SKM-1 (cell line): ENCODE measurements at regions not wholly inside any gene's neighbourhood (a gene's known extent, or its start where the extent isn't known, plus 50 kb on each side); places are given as distances from the start of the nearest gene placed in this dataset.
"Not testable (repeated sequence)": the region's sequence is repeated elsewhere in the genome, so short reads cannot be mapped to it uniquely, and the experiment has no call there.

Source experiments
- DNase-seq: peaks from one replicate; lab custom pipeline; 2025; ENCODE audit not compliant: unreplicated experiment; lab: John Stamatoyannopoulos, UW

GRCh38 chr3:3476669-3477068, 297.2 kb upstream of the CRBN start:
- no peak for DNase-seq

- no peak for DNase-seq
Observed at GRCh38 chr3:3468596-3468995, 289.1 kb upstream of the CRBN start.

GRCh38 chr3:3464131-3464530, 284.6 kb upstream of the CRBN start:
- DNase-seq: no peak

- DNase-seq: no peak
Observed at GRCh38 chr3:3461317-3461716, 281.8 kb upstream of the CRBN start.

GRCh38 chr3:3448468-3448867, 269.0 kb upstream of the CRBN start:
- DNase-seq: no peak

- DNase-seq: no peak
Observed at GRCh38 chr3:3447641-3448040, 268.1 kb upstream of the CRBN start.

- no peak for DNase-seq
Observed at GRCh38 chr3:3446251-3446650, 266.8 kb upstream of the CRBN start.

- DNase-seq: no peak
Observed at GRCh38 chr3:3443482-3443881, 264.0 kb upstream of the CRBN start.

- no peak for DNase-seq
Observed at GRCh38 chr3:3433711-3434110, 254.2 kb upstream of the CRBN start.

- DNase-seq: no peak
Observed at GRCh38 chr3:3429841-3430240, 250.3 kb upstream of the CRBN start.

GRCh38 chr3:3407707-3408106, 228.2 kb upstream of the CRBN start:
- DNase-seq: not testable (repeated sequence)

- no peak for DNase-seq
Observed at GRCh38 chr3:3405131-3405530, 225.6 kb upstream of the CRBN start.

- no peak for DNase-seq
Observed at GRCh38 chr3:3403700-3404099, 224.2 kb upstream of the CRBN start.

GRCh38 chr3:3392946-3393345, 213.5 kb upstream of the CRBN start:
- no peak for DNase-seq

GRCh38 chr3:3383461-3383860, 204.0 kb upstream of the CRBN start:
- no peak for DNase-seq

- no peak for DNase-seq
Observed at GRCh38 chr3:3372210-3372777, 192.8 kb upstream of the CRBN start.

GRCh38 chr3:3368306-3368705, 188.8 kb upstream of the CRBN start:
- DNase-seq: no peak

GRCh38 chr3:3366386-3366785, 186.9 kb upstream of the CRBN start:
- DNase-seq: no peak

- no peak for DNase-seq
Observed at GRCh38 chr3:3365716-3366115, 186.2 kb upstream of the CRBN start.

- DNase-seq: no peak
Observed at GRCh38 chr3:3356846-3357245, 177.4 kb upstream of the CRBN start.

GRCh38 chr3:3355442-3355841, 176.0 kb upstream of the CRBN start:
- DNase-seq: no peak

GRCh38 chr3:3353153-3353552, 173.7 kb upstream of the CRBN start:
- no peak for DNase-seq

- no peak for DNase-seq
Observed at GRCh38 chr3:3351226-3351625, 171.7 kb upstream of the CRBN start.

- not testable (repeated sequence) for DNase-seq
Observed at GRCh38 chr3:3347056-3347455, 167.6 kb upstream of the CRBN start.
